Parathyroid adenoma (tissue), 2 donors: ENCODE measurements at regions not wholly inside any gene's neighbourhood (a gene's known extent, or its start where the extent isn't known, plus 50 kb on each side); places are given as distances from the start of the nearest gene placed in this dataset.

Source experiments
- H2AFZ ChIP-seq: fragments of 300-600 bp; sonication (generic); one replicate; pipeline ENCODE4 v1.7.0; 2017; ENCODE audit warnings: antibody characterized with exemption, mild to moderate bottlenecking
- H3K27ac ChIP-seq: fragments of 300-600 bp; sonication (generic); one replicate; pipeline ENCODE4 v1.7.0; 2017
- H3K27me3 ChIP-seq: fragments of 300-600 bp; sonication (generic); one replicate; pipeline ENCODE4 v1.7.0; 2017; ENCODE audit warnings: low read length; ENCODE audit not compliant: control insufficient read depth, insufficient read depth
- H3K36me3 ChIP-seq: fragments of 300-600 bp; sonication (generic); one replicate; pipeline ENCODE4 v1.7.0; 2017; ENCODE audit warnings: low read length; ENCODE audit not compliant: control insufficient read depth, insufficient read depth
- H3K4me1 ChIP-seq: fragments of 300-600 bp; sonication (generic); one replicate; pipeline ENCODE4 v1.7.0; 2017; ENCODE audit warnings: control low read depth
- H3K4me2 ChIP-seq: fragments of 300-600 bp; sonication (generic); one replicate; pipeline ENCODE4 v1.7.0; 2017; ENCODE audit warnings: low read length
- H3K4me3 ChIP-seq: fragments of 300-600 bp; sonication (generic); one replicate; pipeline ENCODE4 v1.7.0; 2017; ENCODE audit warnings: low read depth, low read length
- H3K79me2 ChIP-seq: fragments of 300-600 bp; sonication (generic); one replicate; pipeline ENCODE4 v1.7.0; 2017; ENCODE audit warnings: control low read depth
- H3K9ac ChIP-seq: fragments of 300-600 bp; sonication (generic); one replicate; pipeline ENCODE4 v1.7.0; 2017; ENCODE audit warnings: mild to moderate bottlenecking
- H3K9me3 ChIP-seq: fragments of 300-600 bp; sonication (generic); one replicate; pipeline ENCODE4 v1.7.0; 2017; ENCODE audit warnings: low read length; ENCODE audit not compliant: control insufficient read depth
- CTCF ChIP-seq: fragments of 300-600 bp; sonication (generic); IDR thresholded peaks from one replicate; pipeline ENCODE4 v1.7.0; 2017; ENCODE audit warnings: antibody characterized with exemption, mild to moderate bottlenecking
- donor health status: primary hyperparathyroidism.

GRCh38 chr5:159438092-159438491 is 107.8 kb upstream of the IL12B start:
- H3K4me2 ChIP-seq, result no peak overlapping the region
- no peaks in the 10 kb centered on the region for H3K79me2 ChIP-seq
- H3K36me3 ChIP-seq, result no peaks in the 10 kb centered on the region
- H3K4me1 ChIP-seq, result no peaks in the 10 kb centered on the region
- H3K4me3 ChIP-seq, result no peak overlapping the region
- no peaks in the 10 kb centered on the region for H3K9me3 ChIP-seq
- TF ChIP-seq CTCF, result no peak
- H3K27me3 ChIP-seq, result no peaks in the 10 kb centered on the region
- H2AFZ ChIP-seq, result no peak overlapping the region
- no peak overlapping the region for H3K27ac ChIP-seq
- no peak overlapping the region for H3K9ac ChIP-seq

GRCh38 chr5:159439002-159439401 is 108.7 kb upstream of the IL12B start:
- Histone ChIP-seq H3K4me3 (no peak overlapping the region), H2AFZ (no peak overlapping the region), H3K4me2 (no peak overlapping the region), H3K9me3 (no peaks in the 10 kb centered on the region), H3K36me3 (no peaks in the 10 kb centered on the region), H3K9ac (no peak overlapping the region), H3K27ac (no peak overlapping the region), H3K79me2 (no peaks in the 10 kb centered on the region), H3K27me3 (no peaks in the 10 kb centered on the region), H3K4me1 (no peaks in the 10 kb centered on the region)
- TF ChIP-seq CTCF, result no peak

GRCh38 chr5:159440235-159440634 is 109.9 kb upstream of the IL12B start:
- Histone ChIP-seq H3K4me2 (no peak overlapping the region), H3K9ac (no peak overlapping the region), H3K27ac (no peak overlapping the region), H3K4me3 (no peak overlapping the region), H3K27me3 (no peaks in the 10 kb centered on the region), H3K4me1 (no peaks in the 10 kb centered on the region), H3K9me3 (no peaks in the 10 kb centered on the region), H3K79me2 (no peaks in the 10 kb centered on the region), H2AFZ (no peak overlapping the region), H3K36me3 (no peaks in the 10 kb centered on the region)
- no peak for TF ChIP-seq CTCF

- no peaks in the 10 kb centered on the region for H3K27me3 ChIP-seq
- no peak overlapping the region for H3K4me2 ChIP-seq
- TF ChIP-seq CTCF, result no peak
- H3K79me2 ChIP-seq, result no peaks in the 10 kb centered on the region
- H2AFZ ChIP-seq, result no peak overlapping the region
- no peak overlapping the region for H3K4me3 ChIP-seq
- no peaks in the 10 kb centered on the region for H3K36me3 ChIP-seq
- no peaks in the 10 kb centered on the region for H3K9me3 ChIP-seq
- no peak overlapping the region for H3K27ac ChIP-seq
- H3K4me1 ChIP-seq, result no peaks in the 10 kb centered on the region
- H3K9ac ChIP-seq, result no peak overlapping the region
These were observed 110.7 kb upstream of the IL12B start for GRCh38 chr5:159440968-159441367.

- Histone ChIP-seq H3K9me3 (no peaks in the 10 kb centered on the region), H3K27ac (no peak overlapping the region), H3K4me2 (no peak overlapping the region), H3K4me3 (no peak overlapping the region), H3K4me1 (no peaks in the 10 kb centered on the region), H2AFZ (no peak overlapping the region), H3K9ac (no peak overlapping the region), H3K36me3 (no peaks in the 10 kb centered on the region), H3K79me2 (no peaks in the 10 kb centered on the region), H3K27me3 (no peaks in the 10 kb centered on the region)
- no peak for TF ChIP-seq CTCF
These were observed 111.2 kb upstream of the IL12B start for GRCh38 chr5:159441441-159441840.
